ENCODE measurements at regions not wholly inside any gene's neighbourhood (a gene's known extent, or its start where the extent isn't known, plus 50 kb on each side); places are given as distances from the start of the nearest gene placed in this dataset.

GRCh38 chr3:162285259-162285658 is 788.7 kb downstream of the OTOL1 start (continued):
- TF ChIP-seq IRF3 (IDR thresholded peaks at IDR 0.05; ENCODE audit: low read depth, low read length) = no peak
- TF ChIP-seq TCF12 (IDR thresholded peaks at IDR 0.05) = no peak
- no peak for TF ChIP-seq RCOR1 (IDR thresholded peaks at IDR 0.05; ENCODE audit: low read length)
- no peak for TF ChIP-seq FOXJ3 (CRISPR knock-in tag; IDR thresholded peaks at IDR 0.05)

- WGBS (ENCODE audit: low lambda C conversion rate) = 91% methylated on average over 2 of the region's 2 CpGs
- ChIA-PET CTCF (interaction anchor here (0.6 kb wide), 1 partner anchor 9 kb away, joined by 3 read pairs; no protein-coding TSS in a partner anchor), POLR2A (no interaction called here)
- no peak overlapping the region for H3K4me3 ChIP-seq (ENCODE audit: low read depth in 2 of 2, low read length in 1 of 2)
- no peaks in the 10 kb centered on the region for H4K20me1 ChIP-seq (ENCODE audit: insufficient read depth)
- no peak for TF ChIP-seq FOXM1 (IDR thresholded peaks at IDR 0.05; ENCODE audit: low read depth)
- no peak for TF ChIP-seq JUND (IDR thresholded peaks at IDR 0.05)
- TF ChIP-seq RXRA (IDR thresholded peaks at IDR 0.05; ENCODE audit: borderline replicate concordance, low read depth) = no peak
- no peak for TF ChIP-seq RCOR1 (IDR thresholded peaks at IDR 0.05; ENCODE audit: low read length)
- no peak for TF ChIP-seq CHD2 (IDR thresholded peaks at IDR 0.05; ENCODE audit: low read length, partially characterized antibody)
- no peak for TF ChIP-seq IRF3 (IDR thresholded peaks at IDR 0.05; ENCODE audit: low read depth, low read length)
- TF ChIP-seq GATA2 (CRISPR knock-in tag; IDR thresholded peaks at IDR 0.05) = no peak
- TF ChIP-seq EZH2phosphoT487 (IDR thresholded peaks at IDR 0.05; ENCODE audit: borderline replicate concordance, low read depth) = no peak
- TF ChIP-seq NFIC (IDR thresholded peaks at IDR 0.05; ENCODE audit: borderline replicate concordance) = no peak
- TF ChIP-seq CTCF (IDR thresholded peaks at IDR 0.05) = no peak
- TF ChIP-seq SIN3A (IDR thresholded peaks at IDR 0.05; ENCODE audit: borderline replicate concordance, low read depth, low read length) = no peak
- no peak for TF ChIP-seq MXI1 (IDR thresholded peaks at IDR 0.05; ENCODE audit: low read depth, low read length)
- no peaks in the 10 kb centered on the region for H3K9me3 ChIP-seq
- DNase-seq = no peak
- H3F3A ChIP-seq (replicated peaks; ENCODE audit: insufficient read depth) = no peaks in the 10 kb centered on the region
- H3K4me1 ChIP-seq (ENCODE audit: control insufficient read depth in 1 of 2, insufficient read depth in 2 of 2, low read depth in 1 of 2, low read length in 1 of 2) = peaks cover 0 to 9% of the 10 kb centered on the region in 2 experiments; a peak in 2 of 4 replicates
- no peaks in the 10 kb centered on the region for H3K27me3 ChIP-seq (ENCODE audit: insufficient read depth)
- no peaks in the 10 kb centered on the region for H3K79me2 ChIP-seq (ENCODE audit: insufficient read depth)
- no peak overlapping the region for H3K9ac ChIP-seq
- H3K36me3 ChIP-seq (replicated peaks in 1 of 2; ENCODE audit: control insufficient read depth in 1 of 2, insufficient read depth in 2 of 2, low read length in 1 of 2) = no peaks in the 10 kb centered on the region
- no peak overlapping the region for H2AFZ ChIP-seq (ENCODE audit: low read depth)
- H3K9me2 ChIP-seq = no peaks in the 10 kb centered on the region
- no peak overlapping the region for H3K27ac ChIP-seq (ENCODE audit: low read depth in 2 of 2, low read length in 1 of 2)
- H3K4me2 ChIP-seq = no peak overlapping the region
Measured at GRCh38 chr3:162287600-162287999, 791.0 kb downstream of the OTOL1 start.
